GM19372 (cell line): ENCODE measurements at regions not wholly inside any gene's neighbourhood (a gene's known extent, or its start where the extent isn't known, plus 50 kb on each side); places are given as distances from the start of the nearest gene placed in this dataset.

Experiments used
- ATAC-seq: cut with Tn5 transposase; IDR thresholded peaks from one replicate; pipeline ENCODE4 v1.9.1; 2021; ENCODE audit warnings: mild to moderate bottlenecking, low read depth, moderate library complexity; ENCODE audit not compliant: unreplicated experiment

GRCh38 chr5:111914966-111915636 is 158.1 kb upstream of the NREP start:
- ATAC-seq = no peak

DNA sequence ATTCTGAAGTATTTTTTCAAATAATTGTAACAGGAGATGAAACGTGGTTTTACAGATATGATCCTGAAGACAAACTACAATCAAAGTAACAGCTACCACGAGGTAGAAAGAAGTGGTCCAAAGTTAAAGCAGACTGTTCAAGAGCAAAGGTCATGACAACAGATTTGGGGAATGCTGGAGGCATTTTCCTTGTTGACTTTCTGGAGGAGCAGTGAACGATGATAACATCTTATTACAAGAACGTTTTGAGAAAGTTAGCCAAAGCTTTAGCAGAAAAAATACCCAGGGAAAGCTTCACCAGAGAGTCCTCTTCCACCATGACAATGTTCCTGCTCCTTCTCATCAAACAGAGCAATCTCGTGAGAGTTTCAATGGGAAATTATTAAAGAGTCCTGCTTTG is 145.4 kb upstream of the NREP start:
- ATAC-seq = no peak

GRCh38 chr5:111901296-111901695 is 144.3 kb upstream of the NREP start:
- ATAC-seq = no peak

DNA sequence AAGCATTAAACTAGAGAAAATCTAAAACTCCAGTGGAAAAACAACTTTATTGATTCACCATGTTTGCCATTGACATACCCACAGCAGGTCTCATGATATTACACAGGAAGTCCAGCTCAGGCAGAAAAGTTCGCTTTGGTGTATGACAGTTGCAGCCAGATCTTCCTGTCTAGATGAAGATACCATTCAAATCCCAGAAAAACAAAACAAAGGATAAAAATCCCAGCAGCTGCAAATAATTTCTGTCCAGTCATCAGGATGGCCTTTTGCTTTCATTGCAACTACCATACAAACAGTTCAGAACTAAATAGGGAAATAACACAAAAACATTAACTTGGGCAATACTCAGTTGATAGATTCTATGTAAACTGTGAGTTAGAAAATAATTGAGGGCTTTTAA is 136.0 kb upstream of the NREP start:
- ATAC-seq = no peak

GRCh38 chr5:111887706-111888105 is 130.7 kb upstream of the NREP start:
- ATAC-seq = no peak

GRCh38 chr5:111869681-111870080 is 112.7 kb upstream of the NREP start:
- no peak for ATAC-seq

DNA sequence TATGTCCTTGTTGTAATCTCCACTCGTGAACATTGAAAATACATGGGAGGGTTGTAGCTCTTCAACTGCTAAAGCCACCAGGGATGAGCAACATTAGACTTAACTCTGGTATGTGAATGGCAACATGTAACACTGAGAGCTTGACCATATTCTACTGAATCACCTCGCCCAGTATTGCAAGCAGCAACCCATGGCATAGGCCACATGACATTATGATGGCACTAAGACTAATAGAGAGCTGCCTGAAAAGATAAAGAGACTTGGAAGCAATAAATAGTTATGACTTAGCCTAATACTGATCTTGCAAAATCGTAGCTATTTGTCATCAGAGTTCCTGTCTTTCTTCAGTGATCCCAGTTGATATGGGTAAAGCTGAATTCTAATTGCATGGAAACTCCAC is 108.4 kb upstream of the NREP start:
- no peak for ATAC-seq

GRCh38 chr5:111863801-111864200 is 106.8 kb upstream of the NREP start:
- ATAC-seq = no peak

- ATAC-seq = no peak
Measured at GRCh38 chr5:111859533-111860270, 102.7 kb upstream of the NREP start.

DNA sequence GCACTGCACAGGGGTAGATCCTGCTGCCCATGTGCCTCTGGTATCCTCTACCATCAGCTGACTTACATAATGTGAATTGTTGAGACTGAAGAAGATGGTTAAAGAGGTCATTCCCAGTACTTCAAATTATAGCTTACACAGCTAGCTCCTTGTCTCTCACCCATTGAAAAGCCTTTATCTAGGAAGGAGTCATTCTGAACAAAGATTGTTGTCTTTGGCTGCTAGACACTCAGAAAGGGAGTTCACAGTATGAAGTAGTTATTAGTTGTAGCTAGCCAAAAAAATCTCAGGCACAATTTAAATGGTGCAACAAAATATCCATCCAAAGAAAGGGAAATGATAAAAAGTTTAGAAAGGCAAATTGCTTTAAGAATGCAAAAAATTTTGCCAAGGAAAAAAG is 102.0 kb upstream of the NREP start:
- ATAC-seq = no peak

DNA sequence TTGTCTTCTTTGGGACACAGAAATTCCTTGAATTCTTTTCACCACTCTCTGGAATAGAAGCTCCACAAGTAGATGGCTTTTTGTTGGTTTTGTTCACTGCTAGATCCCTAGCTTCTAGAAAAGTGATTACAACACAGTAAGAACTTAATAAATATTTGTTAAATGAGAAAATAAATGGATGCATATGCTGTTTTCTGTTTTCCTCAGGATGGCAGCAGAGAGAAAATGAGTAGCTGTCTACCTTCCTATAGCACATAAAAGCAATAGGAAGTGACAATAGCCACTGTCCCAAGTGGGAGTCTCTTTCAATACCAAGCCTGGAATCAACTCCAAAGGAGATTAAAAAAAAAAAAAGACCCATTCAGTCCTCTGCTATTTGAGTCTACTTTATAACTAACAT is 100.6 kb upstream of the NREP start:
- no peak for ATAC-seq

- no peak for ATAC-seq
Measured at GRCh38 chr5:111856876-111857466, 100.0 kb upstream of the NREP start.

DNA sequence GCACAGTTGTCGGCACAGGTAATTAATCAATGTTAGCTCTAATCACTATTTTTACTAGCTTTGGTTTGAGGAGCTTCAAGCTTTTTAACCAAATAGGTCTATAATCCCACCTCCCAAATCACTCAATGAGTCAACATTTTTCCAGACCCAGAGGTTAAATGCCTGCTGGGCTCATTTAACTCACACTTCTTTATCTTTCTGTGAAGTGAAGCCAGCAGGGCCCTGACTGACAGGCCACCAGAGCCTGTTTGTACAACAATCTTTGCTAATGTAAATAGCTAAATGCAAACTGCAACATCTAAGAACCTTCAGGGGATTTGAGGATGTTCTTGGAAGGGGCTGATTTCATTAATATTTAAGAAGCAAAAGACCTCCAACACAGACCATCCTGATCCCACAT is 98.4 kb upstream of the NREP start:
- ATAC-seq = no peak

DNA sequence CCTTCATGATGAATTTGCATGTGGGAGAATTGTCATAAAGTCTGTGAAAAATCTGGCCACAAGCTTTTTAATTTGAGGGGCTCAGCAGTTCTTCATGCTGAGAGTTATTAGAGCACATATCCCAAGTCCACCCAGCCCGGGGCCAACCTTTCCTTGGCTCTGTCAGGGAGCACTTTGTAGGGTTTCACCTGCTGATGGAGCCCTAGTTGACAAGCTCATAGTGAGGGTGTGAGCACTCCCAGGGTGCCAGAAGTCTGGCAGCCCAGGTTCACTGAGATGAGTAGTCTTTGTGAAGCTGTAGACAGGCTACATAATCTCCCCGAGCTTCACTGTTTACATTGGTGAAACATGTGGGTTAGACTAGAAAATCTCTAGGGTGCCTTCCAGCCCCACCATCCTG is 97.2 kb upstream of the NREP start:
- peak; percentile 20 for ATAC-seq

DNA sequence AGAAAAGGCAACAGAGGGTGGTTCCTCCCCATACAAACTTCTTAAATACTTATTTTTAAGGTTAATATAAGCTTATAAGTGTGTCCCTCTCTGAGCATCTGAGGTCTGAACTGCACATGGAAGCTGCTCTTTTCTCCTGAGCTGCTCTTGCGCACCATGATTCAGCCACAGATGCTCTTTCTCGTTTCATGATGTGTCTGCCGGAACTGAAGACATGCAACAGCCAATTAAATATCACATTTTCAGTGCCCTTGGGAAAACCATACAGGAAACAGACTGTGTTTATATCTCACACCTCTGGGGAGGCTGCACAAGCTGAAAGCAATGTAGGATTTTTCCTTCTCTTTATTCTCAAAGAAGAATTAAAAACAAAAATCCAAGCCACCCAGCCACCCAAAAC is 96.8 kb upstream of the NREP start:
- peak; percentile 69 for ATAC-seq

GRCh38 chr5:111851631-111852548 is 94.9 kb upstream of the NREP start:
- no peak for ATAC-seq

GRCh38 chr5:111848476-111848875 is 91.5 kb upstream of the NREP start:
- no peak for ATAC-seq

GRCh38 chr5:111847052-111847925 is 90.3 kb upstream of the NREP start:
- ATAC-seq = no peak

GRCh38 chr5:111840036-111840674 is 83.2 kb upstream of the NREP start:
- ATAC-seq = no peak
